ENCODE measurements at regions not wholly inside any gene's neighbourhood (a gene's known extent, or its start where the extent isn't known, plus 50 kb on each side); places are given as distances from the start of the nearest gene placed in this dataset.
"Not testable (repeated sequence)": the region's sequence is repeated elsewhere in the genome, so short reads cannot be mapped to it uniquely, and the experiment has no call there.

DNA sequence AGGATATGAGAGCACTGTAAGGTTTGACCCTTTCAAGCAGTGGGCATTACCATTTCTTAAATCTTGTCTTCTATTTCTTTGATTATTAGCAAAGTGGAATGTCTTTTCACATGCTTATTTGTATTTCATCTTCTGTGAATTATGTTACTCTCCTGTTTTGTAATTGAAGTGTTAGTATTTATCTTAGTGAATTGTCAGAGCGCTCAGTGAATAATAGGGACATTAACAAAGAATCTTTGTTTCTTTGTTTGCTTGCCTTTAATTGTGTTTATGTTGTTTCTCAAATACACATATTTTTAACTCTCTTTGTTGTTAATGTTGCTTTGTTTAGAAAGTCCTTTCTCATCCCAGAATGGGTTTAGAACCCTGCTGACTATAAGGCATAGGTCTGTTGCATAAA, 259.3 kb downstream of the RRAGC start:
- H3K27me3 Mint-ChIP-seq, result peaks cover 1% of the 10 kb centered on the region
- H3K9me3 Mint-ChIP-seq, result no peaks in the 10 kb centered on the region
- H3K4me3 Mint-ChIP-seq, result no peak overlapping the region
- no peaks in the 10 kb centered on the region for H3K36me3 Mint-ChIP-seq
- no peaks in the 10 kb centered on the region for H3K4me1 Mint-ChIP-seq
- H3K27ac Mint-ChIP-seq, result no peak overlapping the region

DNA sequence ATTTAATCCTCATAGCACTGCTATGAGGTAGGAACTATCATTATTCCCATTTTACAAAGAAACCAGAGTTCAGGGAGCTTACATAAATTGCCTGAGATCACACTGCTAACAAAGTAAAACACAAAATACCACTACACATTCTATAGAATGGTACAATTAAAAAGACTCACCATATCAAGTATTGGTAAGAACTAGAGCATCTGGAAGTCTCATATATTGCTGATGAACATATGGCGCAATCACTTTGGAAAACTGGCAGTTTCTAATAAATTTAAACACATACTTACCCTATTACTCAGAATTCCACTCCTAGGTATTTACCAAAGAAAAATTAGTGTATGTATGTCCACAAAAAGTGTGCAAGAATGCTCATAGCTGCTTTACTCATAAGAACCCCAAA, 261.5 kb downstream of the RRAGC start:
- no peak overlapping the region for H3K27ac Mint-ChIP-seq
- peaks cover 5% of the 10 kb centered on the region for H3K9me3 Mint-ChIP-seq
- H3K27me3 Mint-ChIP-seq, result peaks cover 8% of the 10 kb centered on the region
- H3K36me3 Mint-ChIP-seq, result peaks cover 2% of the 10 kb centered on the region
- H3K4me1 Mint-ChIP-seq, result no peaks in the 10 kb centered on the region
- no peak overlapping the region for H3K4me3 Mint-ChIP-seq

DNA sequence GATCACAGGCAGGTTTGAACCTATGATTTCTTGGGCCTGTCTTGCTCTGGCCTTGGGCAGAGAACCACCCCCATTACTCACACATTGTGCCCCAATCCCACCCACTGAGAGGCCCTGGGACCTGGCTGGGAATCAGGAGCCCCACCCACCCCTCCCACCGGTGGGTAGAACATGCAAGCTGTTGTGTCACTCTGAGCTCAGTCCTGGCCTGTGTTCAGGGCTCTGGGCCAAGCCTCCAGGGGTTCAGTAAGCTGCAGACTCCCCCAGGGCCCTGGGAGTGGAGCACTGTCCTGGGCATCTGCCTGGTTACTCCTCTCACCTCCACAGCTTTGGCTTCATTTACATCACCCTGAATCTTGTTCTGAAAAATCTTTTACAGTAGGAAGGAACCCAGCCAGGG, 270.5 kb downstream of the RRAGC start:
- H3K4me3 Mint-ChIP-seq, result no peak overlapping the region
- peaks cover 5% of the 10 kb centered on the region for H3K27me3 Mint-ChIP-seq
- no peaks in the 10 kb centered on the region for H3K36me3 Mint-ChIP-seq
- H3K27ac Mint-ChIP-seq, result no peak overlapping the region
- peaks cover 13% of the 10 kb centered on the region for H3K4me1 Mint-ChIP-seq
- no peaks in the 10 kb centered on the region for H3K9me3 Mint-ChIP-seq

DNA sequence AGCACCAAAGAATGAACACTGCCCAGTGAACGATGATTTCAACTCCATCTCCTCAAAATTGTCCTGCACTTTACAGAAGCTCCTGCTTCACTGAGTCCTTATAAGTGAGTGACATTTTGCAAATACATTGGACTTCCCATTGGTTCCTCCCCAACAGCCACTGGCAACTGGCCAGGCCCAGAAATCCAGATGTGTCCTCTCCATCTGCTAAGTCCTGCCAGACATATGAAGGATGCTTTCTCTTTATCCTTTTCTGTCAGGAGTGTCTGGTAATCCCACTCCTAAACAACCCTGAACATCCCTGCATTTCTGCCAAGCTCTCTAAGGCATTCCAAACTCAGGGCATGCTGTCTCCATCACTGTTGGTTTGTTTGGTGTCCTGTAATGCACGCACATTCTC, 271.8 kb downstream of the RRAGC start:
- H3K27ac Mint-ChIP-seq, result no peak overlapping the region
- H3K4me1 Mint-ChIP-seq, result peaks cover 13% of the 10 kb centered on the region
- no peaks in the 10 kb centered on the region for H3K9me3 Mint-ChIP-seq
- no peaks in the 10 kb centered on the region for H3K36me3 Mint-ChIP-seq
- H3K27me3 Mint-ChIP-seq, result peaks cover under 1% of the 10 kb centered on the region
- H3K4me3 Mint-ChIP-seq, result no peak overlapping the region

DNA sequence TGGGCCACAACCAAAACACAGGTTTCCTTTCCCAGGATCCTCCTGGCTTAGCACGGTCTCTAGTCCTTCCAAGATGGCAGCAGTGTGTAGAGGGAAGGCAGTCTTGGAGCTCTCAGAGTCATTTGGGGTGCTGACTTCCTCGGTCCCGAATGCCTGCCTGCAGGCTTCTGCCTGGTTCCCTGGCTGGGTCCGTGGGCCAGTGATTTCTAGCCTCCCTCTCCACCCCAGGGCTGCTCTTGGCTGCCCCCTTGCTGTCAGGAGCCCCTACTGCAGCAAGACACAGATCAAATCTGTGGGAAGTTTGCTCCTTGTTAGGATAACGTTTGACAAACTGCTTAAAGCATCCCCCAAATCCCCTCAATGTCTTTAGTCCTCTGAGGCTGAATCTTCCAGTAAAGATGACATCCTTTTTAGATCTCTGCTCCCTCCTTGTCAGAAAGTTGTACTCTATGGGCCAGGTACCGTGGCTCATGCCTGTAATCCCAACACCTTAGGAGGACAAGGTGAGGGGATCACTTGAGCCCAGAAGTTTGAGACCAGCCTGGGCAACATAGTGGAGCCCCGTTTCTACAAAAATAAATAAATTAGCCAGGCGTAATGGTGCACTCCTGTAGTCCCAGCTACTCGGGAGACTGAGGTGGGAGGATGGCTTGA, 272.5 kb downstream of the RRAGC start:
- Mint-ChIP-seq H3K9me3 (no peaks in the 10 kb centered on the region), H3K4me3 (no peak overlapping the region), H3K36me3 (no peaks in the 10 kb centered on the region)

DNA sequence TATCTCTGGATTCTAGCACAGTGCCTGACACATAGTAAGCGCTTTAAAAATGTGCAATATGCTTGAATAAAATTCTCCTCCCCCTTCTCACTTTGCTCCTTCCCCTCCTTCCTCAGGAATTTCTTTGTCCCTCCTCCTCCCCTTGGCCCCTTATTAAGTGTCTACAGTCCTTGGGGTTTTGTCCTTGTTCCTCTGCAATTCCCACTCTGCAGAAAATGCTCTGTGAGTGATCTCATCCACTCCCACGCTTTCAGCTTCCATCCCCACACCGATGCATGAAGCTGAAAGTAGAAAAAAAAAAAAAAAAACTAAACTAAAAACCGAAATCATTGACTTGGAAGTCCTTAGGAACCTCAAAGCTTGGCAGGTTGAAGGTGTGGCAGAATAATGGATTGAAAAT, 273.6 kb downstream of the RRAGC start:
- H3K9me3 Mint-ChIP-seq, result no peaks in the 10 kb centered on the region
- peaks cover 4% of the 10 kb centered on the region for H3K27me3 Mint-ChIP-seq
- H3K36me3 Mint-ChIP-seq, result no peaks in the 10 kb centered on the region
- no peak overlapping the region for H3K4me3 Mint-ChIP-seq
- H3K4me1 Mint-ChIP-seq, result peaks cover 13% of the 10 kb centered on the region
- H3K27ac Mint-ChIP-seq, result no peak overlapping the region

More for the DNA sequence above, 272.5 kb downstream of the RRAGC start:
- Mint-ChIP-seq H3K27me3 (peaks cover 4% of the 10 kb centered on the region), H3K27ac (no peak overlapping the region), H3K4me1 (peaks cover 13% of the 10 kb centered on the region)

DNA sequence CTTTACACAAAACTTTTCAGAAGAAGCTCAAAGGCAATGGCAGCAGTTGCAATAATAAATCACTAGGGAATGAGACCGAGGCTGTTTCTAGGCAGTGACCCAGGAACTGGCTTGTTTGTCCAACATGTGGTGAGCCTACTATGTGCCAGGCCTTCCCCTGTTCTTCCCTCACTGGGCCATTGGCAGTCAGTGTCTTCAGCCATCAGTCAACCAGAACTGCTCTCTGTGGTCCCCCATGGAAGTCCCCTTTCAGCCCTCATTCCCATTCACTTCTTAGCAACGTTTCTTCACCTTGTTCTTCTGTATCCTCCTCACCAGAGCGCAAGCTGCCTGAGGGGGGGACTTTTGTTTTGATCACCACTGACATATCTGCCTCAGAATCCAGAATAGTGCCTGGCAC, 274.1 kb downstream of the RRAGC start:
- peaks cover 13% of the 10 kb centered on the region for H3K4me1 Mint-ChIP-seq
- H3K9me3 Mint-ChIP-seq, result no peaks in the 10 kb centered on the region
- H3K4me3 Mint-ChIP-seq, result no peak overlapping the region
- H3K27ac Mint-ChIP-seq, result peak overlapping the region; percentile 56
- H3K36me3 Mint-ChIP-seq, result no peaks in the 10 kb centered on the region
- peaks cover 5% of the 10 kb centered on the region for H3K27me3 Mint-ChIP-seq

DNA sequence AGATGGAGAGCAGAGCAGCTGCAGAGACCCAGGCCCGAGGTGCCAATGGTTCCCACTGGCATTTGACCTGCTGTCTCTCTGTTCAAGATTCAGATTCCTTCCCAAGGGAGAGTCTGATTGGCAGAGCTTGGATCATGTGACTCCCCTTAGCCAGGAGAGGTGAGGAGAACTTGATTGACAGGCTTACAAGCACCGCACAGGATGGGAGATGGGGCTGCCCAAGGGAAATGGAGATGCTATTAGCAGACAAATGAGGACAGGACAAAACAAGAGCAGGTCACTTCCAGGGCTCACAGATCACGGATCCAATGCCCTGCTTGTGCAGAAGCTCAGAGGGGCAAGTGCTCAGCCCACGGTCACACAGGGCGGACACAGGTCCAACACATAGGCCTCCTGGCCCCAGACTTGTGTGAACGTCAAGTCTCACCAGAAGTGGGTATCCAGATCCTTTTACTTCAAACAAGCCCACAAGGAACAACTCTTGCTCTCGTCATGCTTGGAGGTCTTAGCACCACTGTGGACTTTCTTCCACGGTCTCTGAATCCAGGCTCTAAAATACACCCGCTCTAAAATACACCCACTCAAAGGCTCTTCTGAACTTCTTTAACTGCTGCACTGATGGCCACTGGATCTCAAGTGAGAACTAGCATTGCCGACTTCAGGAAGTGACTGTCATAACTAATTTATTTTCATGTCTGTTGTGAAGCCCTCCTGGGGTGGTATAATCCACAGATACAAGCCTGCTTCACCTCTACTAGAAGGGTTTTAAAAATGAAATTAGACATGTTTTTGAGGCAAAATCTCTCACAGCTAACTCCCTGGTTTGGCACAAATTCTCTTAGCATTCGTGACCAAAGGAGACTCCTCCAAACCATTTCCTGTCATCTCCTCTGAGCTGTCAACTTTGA, 274.9 kb downstream of the RRAGC start:
- Mint-ChIP-seq H3K9me3 (no peaks in the 10 kb centered on the region), H3K27me3 (peaks cover 9% of the 10 kb centered on the region), H3K4me1 (peaks cover 13% of the 10 kb centered on the region), H3K27ac (no peak overlapping the region), H3K4me3 (no peak overlapping the region), H3K36me3 (no peaks in the 10 kb centered on the region)

DNA sequence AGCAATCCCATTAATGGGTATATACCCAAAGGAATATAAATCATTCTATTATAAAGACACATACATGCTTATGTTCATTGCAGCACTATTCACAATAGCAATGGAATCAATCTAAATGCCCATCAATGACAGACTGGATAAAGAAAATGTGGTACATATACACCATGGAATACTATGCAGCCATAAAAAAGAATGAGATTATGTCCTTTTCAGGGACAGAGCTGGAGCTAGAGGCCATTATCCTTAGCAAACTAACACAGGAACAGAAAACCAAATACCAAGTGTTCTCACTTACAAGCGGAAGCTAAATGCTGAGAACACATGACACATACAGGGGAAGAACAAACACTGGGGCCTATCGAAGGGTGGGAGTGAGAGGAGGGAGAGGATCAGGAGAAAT, 276.3 kb downstream of the RRAGC start:
- not testable (repeated sequence) for H3K27ac Mint-ChIP-seq, H3K9me3 Mint-ChIP-seq, H3K4me3 Mint-ChIP-seq, H3K36me3 Mint-ChIP-seq
- peaks cover 16% of the 10 kb centered on the region for H3K27me3 Mint-ChIP-seq
- H3K4me1 Mint-ChIP-seq, result peaks cover 17% of the 10 kb centered on the region

DNA sequence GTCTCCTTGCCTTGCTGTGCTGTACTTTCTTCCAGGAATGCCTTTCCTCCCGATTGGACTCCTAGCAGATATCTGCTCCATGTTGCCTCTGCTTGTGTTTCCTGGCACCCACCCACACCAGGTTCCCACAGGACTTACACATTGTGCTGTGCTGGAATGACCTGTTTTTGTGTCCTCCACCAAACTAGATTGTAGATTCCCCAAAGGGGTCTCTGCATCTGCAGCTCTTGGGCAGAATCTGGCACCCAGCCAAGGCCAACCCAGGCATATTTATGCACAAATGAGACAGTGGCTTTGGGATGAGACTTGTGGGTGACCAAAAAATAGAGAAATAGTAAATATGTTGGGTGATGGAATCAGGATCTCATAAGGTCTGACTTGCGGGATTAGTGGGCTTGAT, 278.2 kb downstream of the RRAGC start:
- no peaks in the 10 kb centered on the region for H3K36me3 Mint-ChIP-seq
- H3K27me3 Mint-ChIP-seq, result peaks cover 21% of the 10 kb centered on the region
- no peaks in the 10 kb centered on the region for H3K9me3 Mint-ChIP-seq

DNA sequence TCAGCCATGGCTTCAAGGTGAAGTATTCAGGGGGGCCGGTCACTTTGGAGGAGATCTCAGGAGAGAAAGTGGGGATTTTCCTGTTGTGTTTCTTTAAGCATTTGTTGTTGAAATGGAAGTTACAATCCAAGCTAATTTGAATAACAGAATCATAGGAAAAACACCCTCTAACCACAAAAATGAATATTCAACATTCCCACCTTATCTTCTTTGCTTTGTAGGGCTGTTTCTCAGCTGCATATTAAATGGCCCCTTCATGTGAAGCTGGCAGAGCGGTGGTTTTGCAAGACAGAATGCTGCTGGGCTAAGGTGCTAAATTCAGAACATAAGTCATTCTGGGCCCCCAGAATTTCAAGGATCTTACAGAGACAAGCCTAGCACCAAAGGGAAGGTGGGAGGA, 279.0 kb downstream of the RRAGC start:
- H3K36me3 Mint-ChIP-seq, result no peaks in the 10 kb centered on the region
- H3K4me1 Mint-ChIP-seq, result peaks cover 22% of the 10 kb centered on the region
- H3K9me3 Mint-ChIP-seq, result no peaks in the 10 kb centered on the region
- H3K4me3 Mint-ChIP-seq, result no peak overlapping the region
- peaks cover 21% of the 10 kb centered on the region for H3K27me3 Mint-ChIP-seq
- H3K27ac Mint-ChIP-seq, result no peak overlapping the region

More for the DNA sequence above, 278.2 kb downstream of the RRAGC start:
- peaks cover 27% of the 10 kb centered on the region for H3K4me1 Mint-ChIP-seq
- H3K27ac Mint-ChIP-seq, result no peak overlapping the region
- no peak overlapping the region for H3K4me3 Mint-ChIP-seq

DNA sequence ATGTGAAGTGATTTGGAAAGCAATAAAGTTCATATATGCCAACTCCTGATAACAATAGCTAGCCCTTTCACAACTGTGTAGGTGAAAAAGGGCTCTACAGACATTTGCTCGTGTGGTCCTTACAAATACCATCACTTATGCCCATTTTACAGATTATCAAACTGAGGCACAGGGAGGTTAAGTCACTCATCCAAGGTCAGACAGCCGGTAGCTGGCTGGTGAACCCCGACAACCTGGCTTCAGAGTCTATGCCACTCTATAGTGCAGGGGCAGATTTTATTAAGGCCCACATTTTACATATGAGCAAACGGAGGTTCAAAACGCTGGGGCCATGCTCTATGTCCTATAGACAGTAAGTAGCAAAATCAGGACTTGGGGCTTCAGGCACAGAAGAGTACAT, 280.5 kb downstream of the RRAGC start:
- Mint-ChIP-seq H3K4me3 (no peak overlapping the region), H3K27ac (peak overlapping the region; percentile 52), H3K27me3 (peaks cover 21% of the 10 kb centered on the region), H3K9me3 (no peaks in the 10 kb centered on the region), H3K36me3 (no peaks in the 10 kb centered on the region), H3K4me1 (peaks cover 14% of the 10 kb centered on the region)

DNA sequence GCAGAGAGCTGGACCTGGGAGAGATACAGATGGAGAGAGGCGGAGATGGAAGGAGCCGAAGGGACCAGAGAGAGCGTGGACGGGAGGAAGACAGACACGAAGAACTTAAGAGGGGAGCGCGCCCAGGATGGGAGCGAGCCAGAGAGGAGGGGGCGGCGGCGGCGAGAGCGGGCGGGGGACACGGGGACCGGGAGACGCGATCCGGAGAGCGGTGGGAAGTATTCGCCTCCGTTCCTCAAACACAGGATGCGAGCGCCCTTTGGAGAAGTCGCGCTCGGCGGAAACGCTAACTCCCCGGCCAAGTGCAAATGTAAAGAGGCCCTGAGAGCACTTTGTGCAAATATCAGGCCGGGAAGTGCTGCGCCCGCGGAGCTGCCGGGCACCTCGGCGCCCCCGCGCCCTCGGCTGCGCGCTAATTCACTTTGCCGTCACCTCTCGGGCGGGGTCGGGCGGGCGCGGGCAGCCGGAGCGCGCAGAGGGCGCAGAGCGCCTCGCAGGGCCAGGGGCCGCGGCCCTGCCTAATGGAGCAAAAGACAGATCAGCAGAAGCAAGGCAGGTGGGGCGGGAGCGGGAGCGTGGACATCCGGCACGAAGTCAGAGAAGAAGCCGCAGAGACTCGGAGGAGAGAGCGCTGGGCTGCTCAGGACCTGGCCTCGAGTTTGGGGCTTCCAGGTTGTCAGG, 281.2 kb downstream of the RRAGC start:
- Mint-ChIP-seq H3K9me3 (no peaks in the 10 kb centered on the region), H3K4me1 (peaks cover 14% of the 10 kb centered on the region), H3K27me3 (peaks cover 21% of the 10 kb centered on the region), H3K27ac (no peak overlapping the region), H3K4me3 (peak overlapping the region; percentile 74), H3K36me3 (no peaks in the 10 kb centered on the region)

DNA sequence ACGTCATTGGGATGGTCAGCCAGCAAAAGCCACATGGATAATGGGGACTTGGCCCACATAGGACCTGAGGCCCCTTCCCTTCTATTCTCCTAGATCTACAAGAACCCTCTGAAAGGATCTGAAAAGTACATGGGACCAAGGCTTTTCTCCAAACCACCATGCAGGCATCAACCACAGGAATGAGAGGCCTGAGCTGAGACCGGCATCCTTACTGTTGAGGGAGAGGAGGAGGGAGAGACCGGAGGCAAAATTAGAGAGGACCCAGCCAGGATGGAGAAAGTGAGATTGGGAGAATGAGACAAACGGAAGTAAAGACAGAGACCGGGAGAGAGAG, 281.7 kb downstream of the RRAGC start:
- Mint-ChIP-seq H3K9me3 (no peaks in the 10 kb centered on the region), H3K36me3 (no peaks in the 10 kb centered on the region), H3K4me3 (peak overlapping the region; percentile 74), H3K27ac (no peak overlapping the region), H3K4me1 (peaks cover 14% of the 10 kb centered on the region), H3K27me3 (peaks cover 21% of the 10 kb centered on the region)

DNA sequence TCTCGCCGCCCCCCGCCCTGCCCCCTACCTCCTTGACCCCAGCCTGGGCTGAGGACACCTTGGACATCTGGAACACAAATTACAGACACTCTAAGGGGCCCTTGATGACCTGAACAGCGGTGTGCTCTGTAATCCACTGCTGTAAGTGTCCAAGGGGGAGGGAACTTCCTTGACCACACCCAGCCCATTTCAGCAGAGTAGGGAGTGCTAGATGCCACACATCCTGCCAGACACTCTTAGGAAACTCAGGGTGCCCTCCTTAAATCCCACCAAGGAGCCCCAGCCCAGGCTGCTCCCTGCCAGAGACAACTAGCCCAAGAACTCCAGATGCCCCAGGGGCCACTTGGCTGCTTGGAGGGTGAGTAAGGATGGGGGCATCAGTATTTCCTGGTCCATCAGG, 282.2 kb downstream of the RRAGC start:
- H3K27ac Mint-ChIP-seq, result no peak overlapping the region
- peak overlapping the region; percentile 49 for H3K4me3 Mint-ChIP-seq
- H3K9me3 Mint-ChIP-seq, result no peaks in the 10 kb centered on the region
- peaks cover 14% of the 10 kb centered on the region for H3K4me1 Mint-ChIP-seq
- peaks cover 17% of the 10 kb centered on the region for H3K27me3 Mint-ChIP-seq
- no peaks in the 10 kb centered on the region for H3K36me3 Mint-ChIP-seq

DNA sequence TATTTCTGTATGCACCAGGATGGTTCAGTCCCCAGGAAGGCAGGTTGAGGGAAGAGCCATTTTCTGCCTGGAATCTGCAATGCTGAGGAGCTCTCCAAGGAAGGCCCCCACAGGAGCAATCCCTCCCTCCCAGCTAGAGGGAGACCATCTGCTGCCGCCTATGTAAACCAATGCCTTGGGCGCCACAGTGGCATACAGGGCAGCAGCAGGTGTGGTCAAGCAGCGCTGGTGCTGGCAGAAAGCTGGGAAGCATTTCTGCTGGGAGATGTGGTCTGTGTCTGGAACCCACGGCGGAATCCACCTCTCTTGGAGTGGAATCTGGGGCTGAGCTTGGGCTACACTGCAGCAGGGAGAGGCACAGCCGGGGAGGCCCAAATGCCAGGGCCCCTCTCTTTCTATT, 283.3 kb downstream of the RRAGC start:
- Mint-ChIP-seq H3K27ac (no peak overlapping the region), H3K9me3 (no peaks in the 10 kb centered on the region), H3K4me3 (no peak overlapping the region), H3K36me3 (no peaks in the 10 kb centered on the region), H3K27me3 (peaks cover 17% of the 10 kb centered on the region), H3K4me1 (peaks cover 14% of the 10 kb centered on the region)

Measured in activated naive CD4-positive, alpha-beta T cell treated with anti-CD3 and anti-CD28 coated beads, Interleukin-2, amount 50 U/mL, for 24 hours (primary cell).